ENCODE measurements at regions not wholly inside any gene's neighbourhood (a gene's known extent, or its start where the extent isn't known, plus 50 kb on each side); places are given as distances from the start of the nearest gene placed in this dataset.

- H3K27me3 Mint-ChIP-seq (ENCODE audit: low read depth in 3 of 3) = peaks cover 0 to 2% (median 0%) of the 10 kb centered on the region in 3 donors
- Histone ChIP-seq H2AFZ (ENCODE audit: insufficient read depth, low read depth, low read length, poor library complexity, severe bottlenecking) (no peak overlapping the region), H3K27me3 (ENCODE audit: control insufficient read depth in 2 of 2, insufficient read depth in 2 of 2, low read length in 2 of 2) (no peaks in the 10 kb centered on the region), H3K9ac (ENCODE audit: insufficient read depth, low read length, poor library complexity, severe bottlenecking) (no peak overlapping the region), H3K4me3 (replicated peaks in 1 of 3; ENCODE audit: low read depth in 2 of 3, low read length in 3 of 3) (no peak overlapping the region), H4K20me1 (ENCODE audit: insufficient read depth, low read length) (no peaks in the 10 kb centered on the region), H3K79me2 (ENCODE audit: insufficient read depth, low read length) (no peaks in the 10 kb centered on the region), H3K27ac (ENCODE audit: low read depth in 1 of 2, low read length in 2 of 2) (no peak overlapping the region), H3K4me2 (replicated peaks; ENCODE audit: extremely low read depth, low read length, poor library complexity, severe bottlenecking) (no peak overlapping the region), H3K36me3 (replicated peaks in 1 of 2; ENCODE audit: control insufficient read depth in 1 of 2, insufficient read depth in 2 of 2, low read length in 2 of 2) (no peaks in the 10 kb centered on the region), H3K9me3 (replicated peaks in 1 of 2; ENCODE audit: control insufficient read depth in 1 of 2, insufficient read depth in 1 of 2, low read length in 2 of 2) (peaks cover 0 to 10% of the 10 kb centered on the region in 2 donors), H3K4me1 (ENCODE audit: control insufficient read depth in 1 of 2, insufficient read depth in 2 of 2, low read length in 2 of 2) (no peaks in the 10 kb centered on the region)
- intact Hi-C loops (cut with micrococcal nuclease) = no loop called here
- H3K4me3 Mint-ChIP-seq = no peak overlapping the region
- WGBS (ENCODE audit: insufficient coverage) = 100% methylated on average over 2 of the region's 3 CpGs
- H3K27ac Mint-ChIP-seq = no peak overlapping the region
- peaks cover 0 to 7% (median 3%) of the 10 kb centered on the region in 7 donors for H3K9me3 Mint-ChIP-seq
- no peaks in the 10 kb centered on the region for H3K36me3 Mint-ChIP-seq
- H3K4me1 Mint-ChIP-seq = no peaks in the 10 kb centered on the region
- DNase-seq = no peak
- TF ChIP-seq CTCF (IDR thresholded peaks at IDR 0.05) = no peak
These were observed 353.7 kb downstream of the LRIG3 start for GRCh38 chr12:58566599-58566998.

- WGBS (ENCODE audit: insufficient coverage) = no CpG with 5 or more reads among the region's 1 CpG
- H3K79me2 ChIP-seq (ENCODE audit: insufficient read depth, low read length) = no peaks in the 10 kb centered on the region
These were observed 353.1 kb downstream of the LRIG3 start for GRCh38 chr12:58567189-58567588.

More at GRCh38 chr12:58567189-58567588, 353.1 kb downstream of the LRIG3 start:
- Histone ChIP-seq H3K4me3 (replicated peaks in 1 of 3; ENCODE audit: low read depth in 2 of 3, low read length in 3 of 3) (no peak overlapping the region), H3K36me3 (replicated peaks in 1 of 2; ENCODE audit: control insufficient read depth in 1 of 2, insufficient read depth in 2 of 2, low read length in 2 of 2) (no peaks in the 10 kb centered on the region), H4K20me1 (ENCODE audit: insufficient read depth, low read length) (no peaks in the 10 kb centered on the region), H3K27me3 (ENCODE audit: control insufficient read depth in 2 of 2, insufficient read depth in 2 of 2, low read length in 2 of 2) (no peaks in the 10 kb centered on the region), H3K4me2 (replicated peaks; ENCODE audit: extremely low read depth, low read length, poor library complexity, severe bottlenecking) (no peak overlapping the region), H3K27ac (ENCODE audit: low read depth in 1 of 2, low read length in 2 of 2) (no peak overlapping the region), H3K4me1 (ENCODE audit: control insufficient read depth in 1 of 2, insufficient read depth in 2 of 2, low read length in 2 of 2) (no peaks in the 10 kb centered on the region), H2AFZ (ENCODE audit: insufficient read depth, low read depth, low read length, poor library complexity, severe bottlenecking) (no peak overlapping the region), H3K9me3 (replicated peaks in 1 of 2; ENCODE audit: control insufficient read depth in 1 of 2, insufficient read depth in 1 of 2, low read length in 2 of 2) (peaks cover 0 to 10% of the 10 kb centered on the region in 2 donors), H3K9ac (ENCODE audit: insufficient read depth, low read length, poor library complexity, severe bottlenecking) (no peak overlapping the region)
- intact Hi-C loops (cut with micrococcal nuclease) = no loop called here
- Mint-ChIP-seq H3K4me3 (no peak overlapping the region), H3K36me3 (no peaks in the 10 kb centered on the region), H3K9me3 (peaks cover 0 to 7% (median 3%) of the 10 kb centered on the region in 7 donors), H3K4me1 (no peaks in the 10 kb centered on the region), H3K27ac (no peak overlapping the region), H3K27me3 (ENCODE audit: low read depth in 3 of 3) (peaks cover 0 to 2% (median 0%) of the 10 kb centered on the region in 3 donors)
- DNase-seq = no peak
- no peak for TF ChIP-seq CTCF (IDR thresholded peaks at IDR 0.05)

Measured in CD14-positive monocyte (primary cell).